HL-60 (cell line): ENCODE measurements at regions not wholly inside any gene's neighbourhood (a gene's known extent, or its start where the extent isn't known, plus 50 kb on each side); places are given as distances from the start of the nearest gene placed in this dataset.

Experiments
- DNase-seq, 2 experiments: peaks; one replicate each; pipeline ENCODE4 v3.0.0-alpha.2; 2010 to 2020; ENCODE audit warnings: low read depth in 1 of 2, low spot score in 1 of 2
- H3K27ac ChIP-seq: fragments of 250-450 bp; sonication (Bioruptor Pico); replicated peaks from 2 replicates; pipeline ENCODE4 v1.5.1; 2020; ENCODE audit warnings: mild to moderate bottlenecking, moderate library complexity
- H3K27me3 ChIP-seq: fragments of 250-450 bp; sonication (Bioruptor Pico); 2 replicates; pipeline ENCODE4 v1.5.1; 2021; ENCODE audit warnings: mild to moderate bottlenecking, moderate library complexity; ENCODE audit not compliant: insufficient read depth, poor library complexity, severe bottlenecking
- H3K4me3 ChIP-seq: replicated peaks from 2 replicates; pipeline ENCODE4 v1.5.1; 2011; ENCODE audit warnings: mild to moderate bottlenecking, control low read depth, low read length; ENCODE audit not compliant: insufficient read depth
- CTCF ChIP-seq: IDR thresholded peaks from one replicate; pipeline ENCODE4 v1.5.1; 2011; ENCODE audit warnings: low read length, control low read depth, inconsistent platforms; ENCODE audit not compliant: insufficient read depth
- GABPA ChIP-seq: IDR thresholded peaks from 2 replicates; pipeline ENCODE4 v1.6.1; 2012; ENCODE audit warnings: low read depth
- POLR2AphosphoS5 ChIP-seq: IDR thresholded peaks from 2 replicates; pipeline ENCODE4 v1.6.1; 2012; ENCODE audit warnings: low read depth
- SPI1 ChIP-seq: IDR thresholded peaks from 2 replicates; pipeline ENCODE4 v1.6.1; 2012; ENCODE audit warnings: low read depth, mild to moderate bottlenecking, borderline replicate concordance
- TF ChIP-seq, protein P1 (sequence below): IDR thresholded peaks from 2 replicates; pipeline ENCODE4 v1.6.1; 2012; ENCODE audit warnings: low read depth; ENCODE audit not compliant: insufficient replicate concordance

DNA sequence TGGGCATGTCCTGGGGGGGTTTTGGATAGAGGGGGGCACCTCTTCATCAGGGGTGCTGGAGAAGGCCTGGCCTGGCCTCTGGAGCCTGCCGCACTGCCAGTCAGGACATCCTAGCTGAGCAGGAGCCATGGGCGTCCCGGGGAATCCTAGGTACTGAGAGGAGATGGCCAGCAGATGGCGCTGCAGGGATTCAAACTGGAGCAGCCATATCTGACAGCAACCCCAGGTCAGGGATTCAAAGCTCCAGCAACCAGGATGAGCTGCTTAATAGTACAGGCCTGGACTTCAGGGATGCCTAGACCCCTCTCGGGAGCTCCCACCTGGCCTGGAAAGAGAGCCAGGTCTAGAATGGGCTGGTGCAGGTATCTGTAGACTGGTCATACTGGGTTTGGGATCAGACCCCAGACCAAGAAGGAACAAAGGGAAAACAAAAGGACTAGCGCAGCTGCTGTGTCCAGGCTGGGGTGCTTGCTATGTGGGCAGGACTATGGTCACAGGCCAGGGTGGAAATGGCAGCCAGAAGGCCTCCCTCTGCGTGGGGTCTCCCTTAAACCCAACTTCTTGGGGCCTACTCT lies 306.9 kb upstream of the RBFOX1 start:
- Histone ChIP-seq H3K27ac (no peak overlapping the region), H3K27me3 (no peaks in the 10 kb centered on the region), H3K4me3 (no peak overlapping the region)
- peak in 1 of 2 experiments; percentile 49 for DNase-seq
- TF ChIP-seq CTCF (peak; percentile 66), POLR2AphosphoS5 (no peak), SPI1 (no peak), GABPA (no peak)
- TF ChIP-seq, protein P1, sequence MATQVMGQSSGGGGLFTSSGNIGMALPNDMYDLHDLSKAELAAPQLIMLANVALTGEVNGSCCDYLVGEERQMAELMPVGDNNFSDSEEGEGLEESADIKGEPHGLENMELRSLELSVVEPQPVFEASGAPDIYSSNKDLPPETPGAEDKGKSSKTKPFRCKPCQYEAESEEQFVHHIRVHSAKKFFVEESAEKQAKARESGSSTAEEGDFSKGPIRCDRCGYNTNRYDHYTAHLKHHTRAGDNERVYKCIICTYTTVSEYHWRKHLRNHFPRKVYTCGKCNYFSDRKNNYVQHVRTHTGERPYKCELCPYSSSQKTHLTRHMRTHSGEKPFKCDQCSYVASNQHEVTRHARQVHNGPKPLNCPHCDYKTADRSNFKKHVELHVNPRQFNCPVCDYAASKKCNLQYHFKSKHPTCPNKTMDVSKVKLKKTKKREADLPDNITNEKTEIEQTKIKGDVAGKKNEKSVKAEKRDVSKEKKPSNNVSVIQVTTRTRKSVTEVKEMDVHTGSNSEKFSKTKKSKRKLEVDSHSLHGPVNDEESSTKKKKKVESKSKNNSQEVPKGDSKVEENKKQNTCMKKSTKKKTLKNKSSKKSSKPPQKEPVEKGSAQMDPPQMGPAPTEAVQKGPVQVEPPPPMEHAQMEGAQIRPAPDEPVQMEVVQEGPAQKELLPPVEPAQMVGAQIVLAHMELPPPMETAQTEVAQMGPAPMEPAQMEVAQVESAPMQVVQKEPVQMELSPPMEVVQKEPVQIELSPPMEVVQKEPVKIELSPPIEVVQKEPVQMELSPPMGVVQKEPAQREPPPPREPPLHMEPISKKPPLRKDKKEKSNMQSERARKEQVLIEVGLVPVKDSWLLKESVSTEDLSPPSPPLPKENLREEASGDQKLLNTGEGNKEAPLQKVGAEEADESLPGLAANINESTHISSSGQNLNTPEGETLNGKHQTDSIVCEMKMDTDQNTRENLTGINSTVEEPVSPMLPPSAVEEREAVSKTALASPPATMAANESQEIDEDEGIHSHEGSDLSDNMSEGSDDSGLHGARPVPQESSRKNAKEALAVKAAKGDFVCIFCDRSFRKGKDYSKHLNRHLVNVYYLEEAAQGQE: no peak

- Histone ChIP-seq H3K27me3 (no peaks in the 10 kb centered on the region), H3K27ac (no peak overlapping the region), H3K4me3 (no peak overlapping the region)
- DNase-seq: no peak
- TF ChIP-seq CTCF: no peak
- TF ChIP-seq POLR2AphosphoS5: no peak
- TF ChIP-seq, protein P1: no peak
- TF ChIP-seq SPI1: no peak
- TF ChIP-seq GABPA: no peak
Measured at GRCh38 chr16:7021653-7022275, 310.9 kb upstream of the RBFOX1 start.

DNA sequence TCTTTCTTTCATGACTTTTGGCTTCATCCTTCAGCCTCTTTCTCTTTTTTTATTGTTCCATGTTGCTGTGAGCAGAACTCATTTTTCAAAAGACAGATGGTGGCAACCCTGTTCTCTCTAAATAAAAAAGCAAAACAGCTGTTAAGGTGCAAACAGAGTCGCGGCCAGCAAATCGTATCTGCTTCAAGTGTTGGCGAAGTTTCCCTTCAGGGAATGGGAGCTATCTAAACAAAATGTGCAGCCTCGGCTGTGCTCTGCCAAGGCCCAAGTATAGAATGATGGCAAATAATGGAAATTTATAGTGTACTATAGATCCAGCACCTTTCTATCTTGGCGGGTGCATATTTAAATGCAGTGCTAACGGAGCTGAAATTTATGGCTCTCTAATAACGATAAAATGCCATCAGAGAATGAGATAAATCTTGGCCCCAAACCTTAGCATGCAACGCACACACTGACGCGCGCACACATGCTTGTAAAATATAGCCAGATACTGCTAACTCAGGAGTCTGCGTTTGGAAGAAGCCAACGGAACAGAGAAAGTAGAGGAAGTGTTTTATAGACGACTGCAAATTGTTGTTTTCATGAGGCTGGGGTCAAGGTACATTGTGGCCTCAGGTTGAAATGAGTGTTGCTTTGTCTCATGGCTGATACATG lies 315.5 kb upstream of the RBFOX1 start:
- no peak for DNase-seq
- Histone ChIP-seq H3K27ac (no peak overlapping the region), H3K4me3 (no peak overlapping the region), H3K27me3 (no peaks in the 10 kb centered on the region)
- TF ChIP-seq SPI1: no peak
- no peak for TF ChIP-seq POLR2AphosphoS5
- TF ChIP-seq, protein P1: no peak
- TF ChIP-seq GABPA: no peak
- no peak for TF ChIP-seq CTCF
